ENCODE measurements at regions not wholly inside any gene's neighbourhood (a gene's known extent, or its start where the extent isn't known, plus 50 kb on each side); places are given as distances from the start of the nearest gene placed in this dataset.
A peak's percentile ranks its signal among the peaks of the same experiment; 100 is the strongest.
"Not testable (repeated sequence)": the region's sequence is repeated elsewhere in the genome, so short reads cannot be mapped to it uniquely, and the experiment has no call there.

DNA sequence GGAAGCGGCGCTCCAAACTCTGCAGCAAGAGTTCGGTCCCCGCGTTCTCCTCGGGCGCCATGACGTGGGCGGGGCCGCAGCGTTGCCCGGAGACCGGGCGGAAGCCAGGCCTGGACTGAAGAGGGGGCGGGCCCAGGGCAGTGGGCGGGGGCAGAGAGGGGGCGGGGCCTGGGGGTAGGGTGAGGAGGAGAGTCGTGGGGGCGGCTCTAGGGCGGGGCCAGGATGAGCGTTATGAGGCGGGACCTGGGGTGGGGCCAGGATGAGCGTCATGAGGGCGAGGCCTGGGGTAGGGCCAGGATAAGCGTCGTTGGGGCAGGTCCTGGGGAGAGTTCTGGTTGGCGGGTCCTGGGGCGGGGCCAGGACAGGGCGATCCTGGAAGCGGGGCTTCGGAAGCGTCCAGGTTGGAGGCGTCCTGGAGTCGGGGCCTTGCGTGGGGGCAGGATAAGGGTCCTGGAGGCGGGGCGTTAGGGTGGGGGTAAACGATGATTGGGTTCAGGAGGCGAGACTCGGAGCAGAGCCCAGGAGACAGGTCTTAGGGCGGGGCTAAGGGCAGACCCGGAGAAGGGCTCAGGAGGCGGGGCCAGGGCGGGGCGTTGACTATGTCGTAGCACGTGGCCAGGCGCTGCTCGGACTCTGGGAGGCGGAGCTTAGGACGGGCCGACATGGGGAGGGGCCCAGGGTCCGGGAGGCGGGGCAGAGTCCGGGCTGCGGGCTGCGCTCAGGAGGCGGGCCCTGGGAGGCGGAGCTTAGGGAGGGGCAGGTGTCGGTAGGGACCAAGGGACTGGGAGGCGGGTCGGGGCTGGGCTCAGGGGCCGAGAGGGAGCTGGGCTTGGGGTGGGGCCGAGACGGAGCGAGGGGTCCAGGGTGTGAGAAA lies 131.1 kb upstream of the ALDH3B2 start:
- H3K36me3 ChIP-seq (replicated peaks in 1 of 2; ENCODE audit: control extremely low read depth in 1 of 2, control insufficient read depth in 1 of 2, extremely low read depth in 1 of 2, insufficient read depth in 2 of 2, low read length in 1 of 2); H3K9me3 ChIP-seq (ENCODE audit: control extremely low read depth in 1 of 3, control insufficient read depth in 2 of 3, insufficient read depth in 1 of 3, low read length in 2 of 3); H3K79me2 ChIP-seq (ENCODE audit: control insufficient read depth, insufficient read depth, low read length); H3K9me3 Mint-ChIP-seq (ENCODE audit: insufficient read depth); H4K20me1 ChIP-seq (ENCODE audit: control insufficient read depth, insufficient read depth, low read length, poor library complexity, severe bottlenecking); H3K27me3 Mint-ChIP-seq; H3K27me3 ChIP-seq (replicated peaks in 1 of 4; ENCODE audit: control extremely low read depth in 1 of 4, control insufficient read depth in 3 of 4, insufficient read depth in 4 of 4, low read length in 3 of 4); POLR2A ChIA-PET; H3K4me1 ChIP-seq (ENCODE audit: control insufficient read depth in 2 of 2, insufficient read depth in 2 of 2, low read length in 2 of 2): not testable (repeated sequence)
- Mint-ChIP-seq H3K4me3 (peak overlapping the region; percentile 96), H3K4me1 (peaks cover 12% of the 10 kb centered on the region), H3K27ac (peak overlapping the region; percentile 99)
- H3K4me2 ChIP-seq (replicated peaks; ENCODE audit: low read depth, low read length, poor library complexity, severe bottlenecking), result peak overlapping the region; percentile 74
- intact Hi-C loops (cut with micrococcal nuclease), result loop anchor here (10.0 kb wide), 1 partner anchor 451 kb away; the partner anchor contains the start of gene POLD4
- H3K4me3 ChIP-seq (ENCODE audit: control extremely low read depth in 1 of 5, extremely low read depth in 1 of 5, insufficient read depth in 1 of 5, low read depth in 2 of 5, low read length in 4 of 5), result peak overlapping the region in 4 of 5 experiments; percentile 60 to 82 (median 66)
- ATAC-seq (ENCODE audit: low read depth) (peak; percentile 99), DNase-seq (peak; percentile 96)
- WGBS (ENCODE audit: insufficient coverage), result under 1% methylated on average over 51 of the region's 66 CpGs
- peak overlapping the region; percentile 95 for H2AFZ ChIP-seq (ENCODE audit: insufficient read depth, low read depth, low read length, poor library complexity, severe bottlenecking)
- CTCF ChIA-PET, result interaction anchor here (0.7 to 1.2 kb wide), 2 partner anchors 9 to 1039 kb away, joined by 3 read pairs; no protein-coding TSS in a partner anchor
- peak overlapping the region; percentile 67 to 85 for H3K27ac ChIP-seq (ENCODE audit: low read length in 2 of 2)
- peak overlapping the region; percentile 79 for H3K9ac ChIP-seq (ENCODE audit: low read length)

DNA sequence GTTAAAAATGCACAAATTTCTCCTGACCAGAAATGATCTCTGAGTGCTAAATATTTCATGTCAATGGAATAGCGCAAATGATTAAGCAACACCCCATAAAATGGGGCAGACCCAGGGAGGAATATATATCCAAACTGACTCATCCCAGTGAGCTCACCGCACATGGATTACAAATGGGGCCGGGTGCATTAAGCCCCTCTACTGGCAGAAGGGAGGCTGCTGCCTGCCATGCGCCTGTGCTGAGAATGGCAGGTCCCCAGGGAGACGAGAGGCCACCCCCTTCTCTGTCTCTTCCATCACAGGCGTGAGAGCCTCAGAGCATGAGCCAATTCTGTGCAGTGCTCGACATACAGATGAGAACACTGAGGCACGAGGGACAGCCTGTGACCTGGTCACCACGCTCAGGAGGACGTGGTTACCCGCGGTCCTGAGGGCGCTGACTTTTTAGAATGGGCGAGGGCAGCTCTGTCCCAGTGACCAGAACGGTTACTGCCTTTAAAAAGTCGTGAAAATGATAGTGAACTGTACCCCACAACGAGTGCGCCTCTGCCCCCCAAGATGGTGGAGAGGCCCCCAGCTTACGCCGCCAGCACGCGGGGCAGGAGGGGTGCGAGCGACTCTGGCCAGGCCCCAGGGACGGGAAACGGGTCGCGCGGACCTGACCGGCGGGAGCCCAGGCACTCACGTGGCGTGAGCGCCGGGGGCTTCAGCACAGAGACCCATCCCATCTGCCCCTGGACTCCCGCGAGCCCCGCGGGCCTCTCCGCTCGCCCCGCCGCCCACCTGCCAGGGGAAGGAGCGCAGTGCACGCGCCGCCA lies 130.2 kb upstream of the ALDH3B2 start:
- peak overlapping the region in 1 of 2 donors; percentile 57 for H3K27ac ChIP-seq (ENCODE audit: low read length in 2 of 2)
- peak overlapping the region; percentile 95 for H2AFZ ChIP-seq (ENCODE audit: insufficient read depth, low read depth, low read length, poor library complexity, severe bottlenecking)
- H3K27me3 Mint-ChIP-seq; H4K20me1 ChIP-seq (ENCODE audit: control insufficient read depth, insufficient read depth, low read length, poor library complexity, severe bottlenecking); CTCF ChIA-PET; H3K9me3 Mint-ChIP-seq (ENCODE audit: insufficient read depth); H3K79me2 ChIP-seq (ENCODE audit: control insufficient read depth, insufficient read depth, low read length); H3K9me3 ChIP-seq (ENCODE audit: control extremely low read depth in 1 of 3, control insufficient read depth in 2 of 3, insufficient read depth in 1 of 3, low read length in 2 of 3); H3K36me3 ChIP-seq (replicated peaks in 1 of 2; ENCODE audit: control extremely low read depth in 1 of 2, control insufficient read depth in 1 of 2, extremely low read depth in 1 of 2, insufficient read depth in 2 of 2, low read length in 1 of 2); H3K27me3 ChIP-seq (replicated peaks in 1 of 4; ENCODE audit: control extremely low read depth in 1 of 4, control insufficient read depth in 3 of 4, insufficient read depth in 4 of 4, low read length in 3 of 4); DNase-seq; POLR2A ChIA-PET; ATAC-seq (ENCODE audit: low read depth); H3K4me1 ChIP-seq (ENCODE audit: control insufficient read depth in 2 of 2, insufficient read depth in 2 of 2, low read length in 2 of 2): not testable (repeated sequence)
- Mint-ChIP-seq H3K4me1 (peaks cover 12% of the 10 kb centered on the region), H3K4me3 (peak overlapping the region; percentile 96), H3K27ac (peak overlapping the region; percentile 63)
- peak overlapping the region; percentile 79 for H3K9ac ChIP-seq (ENCODE audit: low read length)
- under 1% methylated on average over 42 of the region's 47 CpGs for WGBS (ENCODE audit: insufficient coverage)
- H3K4me2 ChIP-seq (replicated peaks; ENCODE audit: low read depth, low read length, poor library complexity, severe bottlenecking), result peak overlapping the region; percentile 74
- H3K4me3 ChIP-seq (ENCODE audit: control extremely low read depth in 1 of 5, extremely low read depth in 1 of 5, insufficient read depth in 1 of 5, low read depth in 2 of 5, low read length in 4 of 5), result peak overlapping the region in 4 of 5 experiments; percentile 60 to 82 (median 66)
- intact Hi-C loops (cut with micrococcal nuclease), result loop anchor here (10.0 kb wide), 1 partner anchor 450 kb away; the partner anchor contains the start of gene POLD4

DNA sequence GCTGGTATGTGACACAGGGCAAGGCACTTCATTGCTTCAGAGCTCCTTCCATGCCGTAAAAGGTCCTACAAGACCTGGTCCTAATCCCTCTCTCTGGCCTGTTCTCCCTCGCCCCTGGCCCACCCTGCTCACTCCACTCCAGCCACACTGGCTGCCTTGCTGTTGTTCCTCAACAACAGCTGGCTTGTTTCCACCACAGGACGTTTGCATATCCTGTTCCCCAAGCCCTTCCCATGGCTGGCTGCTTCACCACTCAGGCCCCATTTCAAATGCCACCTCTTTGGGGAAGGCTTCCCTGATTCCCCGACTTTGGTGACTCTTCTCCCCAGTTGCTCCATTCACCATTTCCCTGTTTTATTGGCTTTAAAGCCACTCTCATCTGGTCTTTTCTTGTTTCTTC lies 129.1 kb upstream of the ALDH3B2 start:
- H3K4me1 Mint-ChIP-seq, result peaks cover 12% of the 10 kb centered on the region

More for the DNA sequence above, 129.1 kb upstream of the ALDH3B2 start:
- ATAC-seq (ENCODE audit: low read depth); H3K9me3 ChIP-seq (ENCODE audit: control extremely low read depth in 1 of 3, control insufficient read depth in 2 of 3, insufficient read depth in 1 of 3, low read length in 2 of 3); H3K27me3 ChIP-seq (replicated peaks in 1 of 4; ENCODE audit: control extremely low read depth in 1 of 4, control insufficient read depth in 3 of 4, insufficient read depth in 4 of 4, low read length in 3 of 4); DNase-seq; H3K4me3 ChIP-seq (ENCODE audit: control extremely low read depth in 1 of 5, extremely low read depth in 1 of 5, insufficient read depth in 1 of 5, low read depth in 2 of 5, low read length in 4 of 5); H2AFZ ChIP-seq (ENCODE audit: insufficient read depth, low read depth, low read length, poor library complexity, severe bottlenecking); H3K27ac Mint-ChIP-seq; H3K4me1 ChIP-seq (ENCODE audit: control insufficient read depth in 2 of 2, insufficient read depth in 2 of 2, low read length in 2 of 2); H4K20me1 ChIP-seq (ENCODE audit: control insufficient read depth, insufficient read depth, low read length, poor library complexity, severe bottlenecking); H3K27ac ChIP-seq (ENCODE audit: low read length in 2 of 2); H3K9ac ChIP-seq (ENCODE audit: low read length); H3K4me2 ChIP-seq (replicated peaks; ENCODE audit: low read depth, low read length, poor library complexity, severe bottlenecking); H3K36me3 ChIP-seq (replicated peaks in 1 of 2; ENCODE audit: control extremely low read depth in 1 of 2, control insufficient read depth in 1 of 2, extremely low read depth in 1 of 2, insufficient read depth in 2 of 2, low read length in 1 of 2); H3K27me3 Mint-ChIP-seq; CTCF ChIA-PET; POLR2A ChIA-PET; H3K79me2 ChIP-seq (ENCODE audit: control insufficient read depth, insufficient read depth, low read length); H3K9me3 Mint-ChIP-seq (ENCODE audit: insufficient read depth): not testable (repeated sequence)
- peak overlapping the region; percentile 33 for H3K4me3 Mint-ChIP-seq
- intact Hi-C loops (cut with micrococcal nuclease), result loop anchor here (10.0 kb wide), 1 partner anchor 449 kb away; the partner anchor contains the start of gene POLD4
- 78% methylated on average over 4 of the region's 4 CpGs for WGBS (ENCODE audit: insufficient coverage)
